M059J (cell line): ENCODE measurements at regions not wholly inside any gene's neighbourhood (a gene's known extent, or its start where the extent isn't known, plus 50 kb on each side); places are given as distances from the start of the nearest gene placed in this dataset.
"Not testable (repeated sequence)": the region's sequence is repeated elsewhere in the genome, so short reads cannot be mapped to it uniquely, and the experiment has no call there.

Experiments
- DNase-seq: peaks from one replicate; pipeline ENCODE4 v3.0.0-alpha.2; 2012; ENCODE audit warnings: low read depth

GRCh38 chr3:18236726-18237125 is 188.4 kb downstream of the SATB1 start:
- no peak for DNase-seq

GRCh38 chr3:18234717-18235335 is 190.3 kb downstream of the SATB1 start:
- DNase-seq: peak; percentile 51

- DNase-seq: no peak
Measured at GRCh38 chr3:18233987-18234716, 191.0 kb downstream of the SATB1 start.

GRCh38 chr3:18232317-18232716 is 192.8 kb downstream of the SATB1 start:
- DNase-seq: no peak

GRCh38 chr3:18228060-18228459 is 197.1 kb downstream of the SATB1 start:
- no peak for DNase-seq

GRCh38 chr3:18225709-18226108 is 199.4 kb downstream of the SATB1 start:
- no peak for DNase-seq

GRCh38 chr3:18224426-18224825 is 200.7 kb downstream of the SATB1 start:
- DNase-seq: no peak

- no peak for DNase-seq
Measured at GRCh38 chr3:18223974-18224373, 201.2 kb downstream of the SATB1 start.

GRCh38 chr3:18223571-18223970 is 201.6 kb downstream of the SATB1 start:
- DNase-seq: no peak

GRCh38 chr3:18222686-18223085 is 202.5 kb downstream of the SATB1 start:
- DNase-seq: no peak

- DNase-seq: no peak
Measured at GRCh38 chr3:18217507-18218174, 207.5 kb downstream of the SATB1 start.

- no peak for DNase-seq
Measured at GRCh38 chr3:18216996-18217395, 208.1 kb downstream of the SATB1 start.

- no peak for DNase-seq
Measured at GRCh38 chr3:18215639-18216038, 209.5 kb downstream of the SATB1 start.

- DNase-seq: peak; percentile 3
Measured at GRCh38 chr3:18211116-18211515, 214.0 kb downstream of the SATB1 start.

- no peak for DNase-seq
Measured at GRCh38 chr3:18208856-18209255, 216.3 kb downstream of the SATB1 start.

- DNase-seq: no peak
Measured at GRCh38 chr3:18208091-18208490, 217.0 kb downstream of the SATB1 start.

GRCh38 chr3:18207226-18207625 is 217.9 kb downstream of the SATB1 start:
- no peak for DNase-seq

- not testable (repeated sequence) for DNase-seq
Measured at GRCh38 chr3:18205701-18206100, 219.4 kb downstream of the SATB1 start.

- no peak for DNase-seq
Measured at GRCh38 chr3:18201315-18201714, 223.8 kb downstream of the SATB1 start.

GRCh38 chr3:18199757-18200156 is 225.4 kb downstream of the SATB1 start:
- no peak for DNase-seq

GRCh38 chr3:18195836-18196235 is 229.3 kb downstream of the SATB1 start:
- DNase-seq: no peak

- no peak for DNase-seq
Measured at GRCh38 chr3:18194431-18194830, 230.7 kb downstream of the SATB1 start.

- no peak for DNase-seq
Measured at GRCh38 chr3:18190646-18191045, 234.5 kb downstream of the SATB1 start.
